DND-41 (cell line): ENCODE measurements at regions not wholly inside any gene's neighbourhood (a gene's known extent, or its start where the extent isn't known, plus 50 kb on each side); places are given as distances from the start of the nearest gene placed in this dataset.

ENCODE experiments used
- ATAC-seq: fragments of 200-7000 bp; cut with Tn5 transposase; 3 replicates; pipeline ENCODE4 v1.9.1; 2021; ENCODE audit warnings: low read depth; ENCODE audit not compliant: insufficient read depth
- DNase-seq: peaks from one replicate; pipeline ENCODE4 v3.0.0-alpha.2; 2020
- H2AFZ ChIP-seq: 2 replicates; pipeline ENCODE4 v1.6.0; 2012; ENCODE audit warnings: low read depth, low read length
- H3K27ac ChIP-seq: 2 replicates; pipeline ENCODE4 v1.5.1; 2012; ENCODE audit warnings: low read length, inconsistent platforms
- H3K27me3 ChIP-seq: fragments of 200-600 bp; sonication (generic); 2 replicates; pipeline ENCODE4 v1.6.0; 2012; ENCODE audit warnings: low read length, mild to moderate bottlenecking, inconsistent platforms; ENCODE audit not compliant: insufficient read depth, poor library complexity
- H3K36me3 ChIP-seq: 2 replicates; pipeline ENCODE4 v1.5.1; 2012; ENCODE audit warnings: low read length, inconsistent platforms; ENCODE audit not compliant: insufficient read depth
- H3K4me1 ChIP-seq: 2 replicates; pipeline ENCODE4 v1.5.1; 2012; ENCODE audit warnings: mild to moderate bottlenecking, low read length; ENCODE audit not compliant: insufficient read depth
- H3K4me2 ChIP-seq: 2 replicates; pipeline ENCODE4 v1.6.0; 2012; ENCODE audit warnings: mild to moderate bottlenecking, moderate library complexity, low read length, inconsistent platforms; ENCODE audit not compliant: insufficient read depth
- H3K4me3 ChIP-seq, 2 experiments: fragments of 200-600 bp in 1 of 2; shearing (Covaris generic) in 1 of 2; 2 replicates each; pipeline ENCODE4 v1.5.1; 2012 to 2016; ENCODE audit warnings: inconsistent platforms in 2 of 2, low read length in 2 of 2, mild to moderate bottlenecking in 2 of 2, low read depth in 1 of 2, moderate library complexity in 1 of 2
- H3K79me2 ChIP-seq: 2 replicates; pipeline ENCODE4 v1.6.0; 2012; ENCODE audit warnings: low read length, inconsistent platforms; ENCODE audit not compliant: insufficient read depth
- H3K9ac ChIP-seq: 2 replicates; pipeline ENCODE4 v1.6.0; 2012; ENCODE audit warnings: low read depth, mild to moderate bottlenecking, inconsistent platforms, low read length, moderate library complexity
- H3K9me3 ChIP-seq: 2 replicates; pipeline ENCODE4 v1.5.1; 2012; ENCODE audit warnings: low read length, moderate library complexity, mild to moderate bottlenecking, inconsistent platforms; ENCODE audit not compliant: insufficient read depth, severe bottlenecking
- H4K20me1 ChIP-seq: 2 replicates; pipeline ENCODE4 v1.6.0; 2012; ENCODE audit warnings: low read length; ENCODE audit not compliant: insufficient read depth
- CTCF ChIP-seq: IDR thresholded peaks from 2 replicates; pipeline ENCODE4 v1.5.1; 2012; ENCODE audit warnings: borderline replicate concordance, low read length, moderate library complexity, mild to moderate bottlenecking; ENCODE audit not compliant: poor library complexity, severe bottlenecking; ENCODE audit errors: extremely low read depth
- EZH2 ChIP-seq: IDR thresholded peaks from 3 replicates; pipeline ENCODE4 v1.6.1; 2012; ENCODE audit warnings: borderline replicate concordance, low read depth, mild to moderate bottlenecking, moderate library complexity, low read length, inconsistent platforms; ENCODE audit not compliant: severe bottlenecking

GRCh38 chr3:75242012-75242735 is 422.0 kb upstream of the FRG2C start:
- DNase-seq = no peak
- no peaks in the 10 kb centered on the region for H4K20me1 ChIP-seq
- H3K27ac ChIP-seq = no peak overlapping the region
- no peak overlapping the region for H2AFZ ChIP-seq
- H3K9me3 ChIP-seq = no peaks in the 10 kb centered on the region
- ATAC-seq = no peak
- no peak overlapping the region for H3K4me3 ChIP-seq
- no peaks in the 10 kb centered on the region for H3K36me3 ChIP-seq
- TF ChIP-seq EZH2 (no peak), CTCF (no peak)
- H3K79me2 ChIP-seq = no peaks in the 10 kb centered on the region
- no peaks in the 10 kb centered on the region for H3K27me3 ChIP-seq
- no peaks in the 10 kb centered on the region for H3K4me1 ChIP-seq
- H3K4me2 ChIP-seq = no peak overlapping the region
- no peak overlapping the region for H3K9ac ChIP-seq

GRCh38 chr3:75248974-75249373 is 415.2 kb upstream of the FRG2C start:
- no peak for TF ChIP-seq EZH2
- no peak for TF ChIP-seq CTCF
- H3K4me2 ChIP-seq = no peak overlapping the region
- H3K9me3 ChIP-seq = no peaks in the 10 kb centered on the region
- no peak overlapping the region for H2AFZ ChIP-seq
- no peak for DNase-seq
- H4K20me1 ChIP-seq = no peaks in the 10 kb centered on the region
- no peak overlapping the region for H3K4me3 ChIP-seq
- no peak overlapping the region for H3K9ac ChIP-seq
- no peaks in the 10 kb centered on the region for H3K79me2 ChIP-seq
- no peaks in the 10 kb centered on the region for H3K4me1 ChIP-seq
- H3K27me3 ChIP-seq = no peaks in the 10 kb centered on the region
- peak; percentile 49; the same call in 1 of the 3 replicates for ATAC-seq
- H3K36me3 ChIP-seq = no peaks in the 10 kb centered on the region
- H3K27ac ChIP-seq = no peak overlapping the region

- TF ChIP-seq EZH2 (no peak), CTCF (no peak)
- no peaks in the 10 kb centered on the region for H3K79me2 ChIP-seq
- H4K20me1 ChIP-seq = no peaks in the 10 kb centered on the region
- DNase-seq (no peak), ATAC-seq (no peak)
- no peaks in the 10 kb centered on the region for H3K36me3 ChIP-seq
- H2AFZ ChIP-seq = no peak overlapping the region
- H3K9ac ChIP-seq = no peak overlapping the region
- no peak overlapping the region for H3K4me2 ChIP-seq
- no peaks in the 10 kb centered on the region for H3K27me3 ChIP-seq
- H3K4me3 ChIP-seq = no peak overlapping the region
- no peaks in the 10 kb centered on the region for H3K4me1 ChIP-seq
- H3K27ac ChIP-seq = no peak overlapping the region
- no peaks in the 10 kb centered on the region for H3K9me3 ChIP-seq
These were observed 409.4 kb upstream of the FRG2C start for GRCh38 chr3:75254685-75255084.
